Neutrophil (primary cell): ENCODE measurements at regions not wholly inside any gene's neighbourhood (a gene's known extent, or its start where the extent isn't known, plus 50 kb on each side); places are given as distances from the start of the nearest gene placed in this dataset.

ENCODE experiments used
- H3K27ac ChIP-seq: fragments of 200-600 bp; sonication (generic); 2 replicates; pipeline ENCODE4 v1.5.1; 2016; ENCODE audit warnings: mild to moderate bottlenecking, moderate library complexity
- H3K27me3 ChIP-seq: fragments of 200-600 bp; sonication (generic); 2 replicates; pipeline ENCODE4 v1.6.0; 2016; ENCODE audit warnings: mild to moderate bottlenecking
- H3K36me3 ChIP-seq: fragments of 200-600 bp; sonication (generic); 2 replicates; pipeline ENCODE4 v1.5.1; 2017
- H3K4me1 ChIP-seq, 2 experiments: fragments of 200-600 bp in 1 of 2; sonication (generic) in 1 of 2; 1 replicate in 1 of 2; 2 replicates in 1 of 2; pipeline versions ENCODE4 v1.5.1 to v1.6.1; 2013 to 2016; ENCODE audit warnings: low read depth in 1 of 2, low read length in 1 of 2, mild to moderate bottlenecking in 1 of 2, moderate library complexity in 1 of 2; ENCODE audit not compliant: control insufficient read depth in 1 of 2, insufficient read depth in 1 of 2
- H3K4me3 ChIP-seq, 2 experiments: fragments of 200-600 bp in 1 of 2; sonication (generic) in 1 of 2; 1 replicate in 1 of 2; 2 replicates in 1 of 2; pipeline ENCODE4 v1.5.1; 2013 to 2016; ENCODE audit warnings: low read depth in 1 of 2, low read length in 1 of 2, mild to moderate bottlenecking in 1 of 2, moderate library complexity in 1 of 2
- H3K9me3 ChIP-seq: fragments of 200-600 bp; sonication (generic); 2 replicates; pipeline ENCODE4 v1.5.1; 2016
- CTCF ChIP-seq: fragments of 200-600 bp; sonication (generic); IDR thresholded peaks from 2 replicates; pipeline ENCODE4 v1.5.1; 2016; ENCODE audit warnings: antibody characterized with exemption

DNA sequence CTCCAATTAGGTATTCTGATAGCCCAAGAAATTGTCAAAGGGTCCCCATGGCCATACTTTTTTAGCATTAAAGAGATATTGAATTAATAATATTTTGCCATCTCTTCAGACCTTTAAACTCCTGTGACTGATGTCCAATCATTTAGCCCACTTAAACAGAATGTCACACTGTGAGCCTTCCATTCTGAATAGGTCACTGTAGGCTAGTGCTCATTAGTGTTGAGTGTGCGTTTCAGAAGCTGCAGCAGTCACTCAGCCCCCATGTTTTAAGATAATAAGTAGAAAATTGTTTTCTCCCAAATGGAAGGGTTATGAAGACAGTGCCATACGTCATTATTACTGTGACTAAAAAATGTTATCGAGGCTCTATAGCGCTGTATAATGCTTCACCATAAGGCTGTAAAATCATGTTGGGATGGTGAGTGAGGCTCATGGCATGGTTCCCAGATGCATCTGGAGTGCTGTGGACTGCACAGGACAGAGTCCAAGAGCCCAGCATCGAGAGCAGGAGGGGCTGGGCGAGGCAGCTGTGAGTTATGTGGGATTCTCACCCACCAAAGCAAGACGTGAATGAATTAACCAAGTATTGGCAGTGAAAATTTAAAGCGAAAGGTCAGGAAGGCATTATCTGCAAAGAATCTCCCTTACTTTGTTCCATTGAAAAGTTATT, 2112.9 kb upstream of the WWC1 start:
- no peak for TF ChIP-seq CTCF
- H3K27me3 ChIP-seq = no peaks in the 10 kb centered on the region
- no peak overlapping the region for H3K4me3 ChIP-seq
- H3K27ac ChIP-seq = no peak overlapping the region
- no peaks in the 10 kb centered on the region for H3K9me3 ChIP-seq
- no peaks in the 10 kb centered on the region for H3K36me3 ChIP-seq
- no peaks in the 10 kb centered on the region for H3K4me1 ChIP-seq

DNA sequence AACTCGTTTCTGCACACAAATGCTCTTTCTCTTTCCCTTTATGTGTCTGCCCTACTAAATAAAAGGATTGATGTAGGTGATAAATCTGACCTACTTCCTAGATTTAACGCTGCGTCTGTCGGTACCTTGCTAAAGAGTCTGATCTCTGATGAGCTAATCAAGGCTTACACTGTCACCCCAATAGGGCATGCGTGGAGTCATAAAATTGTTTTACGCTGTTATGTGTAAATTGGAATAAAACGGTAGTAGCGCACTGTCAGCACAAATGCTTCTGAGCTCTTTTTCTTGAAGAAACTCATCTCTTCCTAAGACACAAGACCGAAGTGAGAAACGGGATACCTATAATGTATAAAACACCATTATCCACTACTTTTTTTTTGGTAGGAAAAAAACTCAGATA, 2106.3 kb upstream of the WWC1 start:
- H3K36me3 ChIP-seq = no peaks in the 10 kb centered on the region
- H3K27me3 ChIP-seq = no peaks in the 10 kb centered on the region
- no peak for TF ChIP-seq CTCF
- H3K4me3 ChIP-seq = no peak overlapping the region
- H3K27ac ChIP-seq = no peak overlapping the region
- no peaks in the 10 kb centered on the region for H3K4me1 ChIP-seq
- no peaks in the 10 kb centered on the region for H3K9me3 ChIP-seq

DNA sequence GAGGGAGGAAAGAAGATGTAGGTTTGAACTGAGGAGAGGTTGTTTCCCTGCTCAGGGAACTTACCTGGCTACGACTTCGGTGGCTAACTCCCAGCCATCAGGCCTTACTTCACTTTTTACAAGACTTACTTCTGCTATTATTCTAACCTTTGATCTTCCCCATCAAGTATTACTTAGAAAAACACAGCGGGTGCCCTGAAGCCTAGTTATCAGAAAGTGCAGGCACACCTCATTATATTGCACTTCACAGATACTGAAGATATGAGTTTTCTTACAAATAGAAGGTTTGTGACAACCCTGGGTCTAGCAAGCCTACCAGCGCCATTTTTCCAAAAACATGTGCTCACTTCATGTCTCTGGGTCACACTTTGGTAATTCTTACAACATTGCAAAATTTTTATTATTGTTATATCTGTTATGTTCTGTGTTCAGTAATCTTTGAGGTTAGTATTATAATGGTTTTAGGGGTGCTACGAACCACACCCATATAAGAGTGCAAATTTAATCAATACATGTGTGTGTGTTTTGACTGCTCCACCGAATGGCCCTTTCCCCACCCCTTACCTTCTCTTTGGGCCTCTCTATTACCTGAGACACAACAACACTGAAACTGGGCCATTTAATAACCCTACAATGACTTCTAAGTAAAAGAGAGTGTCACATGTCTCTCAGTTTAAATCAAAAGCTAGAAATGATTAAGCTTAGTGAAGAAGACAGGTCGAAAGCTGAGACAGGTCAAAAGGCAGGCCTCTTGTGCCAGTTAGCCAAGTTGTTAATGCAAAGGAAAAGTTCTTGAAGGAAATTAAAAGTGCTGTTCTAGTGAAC, 2102.7 kb upstream of the WWC1 start:
- Histone ChIP-seq H3K27ac (no peak overlapping the region), H3K4me3 (no peak overlapping the region), H3K27me3 (no peaks in the 10 kb centered on the region), H3K4me1 (no peaks in the 10 kb centered on the region), H3K9me3 (no peaks in the 10 kb centered on the region), H3K36me3 (no peaks in the 10 kb centered on the region)
- no peak for TF ChIP-seq CTCF

- Histone ChIP-seq H3K27ac (no peak overlapping the region), H3K27me3 (no peaks in the 10 kb centered on the region), H3K4me1 (no peaks in the 10 kb centered on the region), H3K9me3 (no peaks in the 10 kb centered on the region), H3K4me3 (no peak overlapping the region), H3K36me3 (no peaks in the 10 kb centered on the region)
- no peak for TF ChIP-seq CTCF
These were observed 2098.7 kb upstream of the WWC1 start for GRCh38 chr5:166192696-166193095.

DNA sequence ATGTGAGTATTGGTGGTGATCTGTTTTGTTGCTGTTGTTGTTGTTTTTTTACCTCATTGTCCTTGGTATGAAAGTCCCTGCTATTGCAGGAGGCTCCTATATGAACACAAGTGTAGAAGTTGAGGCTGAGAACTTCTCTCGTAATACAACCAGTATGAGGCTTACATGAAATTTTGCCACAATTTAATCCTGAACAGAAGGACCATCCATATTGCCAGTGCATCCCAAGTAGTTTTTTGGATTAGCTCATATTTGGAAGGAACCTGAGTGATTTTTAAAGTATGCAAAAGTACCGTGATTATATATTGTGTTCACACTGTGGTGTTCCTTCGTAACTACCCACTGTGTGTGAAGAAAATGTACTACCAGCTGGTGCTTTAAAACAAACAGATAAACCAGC, 2095.5 kb upstream of the WWC1 start:
- Histone ChIP-seq H3K4me3 (no peak overlapping the region), H3K27me3 (no peaks in the 10 kb centered on the region), H3K9me3 (no peaks in the 10 kb centered on the region), H3K4me1 (no peaks in the 10 kb centered on the region), H3K27ac (no peak overlapping the region), H3K36me3 (no peaks in the 10 kb centered on the region)
- no peak for TF ChIP-seq CTCF
